H9 (cell line): ENCODE measurements at regions not wholly inside any gene's neighbourhood (a gene's known extent, or its start where the extent isn't known, plus 50 kb on each side); places are given as distances from the start of the nearest gene placed in this dataset.

ENCODE experiments used
- DNase-seq: peaks from one replicate; pipeline ENCODE4 v3.0.0-alpha.2; 2017
- H2AFZ ChIP-seq: one replicate; pipeline ENCODE4 v1.6.1; 2013; ENCODE audit warnings: mild to moderate bottlenecking, low read length, control low read depth, moderate library complexity
- H2AK5ac ChIP-seq: 2 replicates; pipeline ENCODE4 v1.6.1; 2013; ENCODE audit warnings: low read length, control low read depth, mixed read lengths; ENCODE audit not compliant: insufficient read length
- H2BK120ac ChIP-seq: one replicate; pipeline ENCODE4 v1.6.1; 2013; ENCODE audit warnings: low read depth, mild to moderate bottlenecking, low read length, control low read depth, inconsistent platforms; ENCODE audit not compliant: poor library complexity, severe bottlenecking
- H2BK12ac ChIP-seq: 2 replicates; pipeline ENCODE4 v1.6.1; 2013; ENCODE audit warnings: low read length, control low read depth, mixed read lengths, low read depth; ENCODE audit not compliant: insufficient read length
- H2BK15ac ChIP-seq: 2 replicates; pipeline ENCODE4 v1.6.1; 2013; ENCODE audit warnings: low read depth, low read length, control low read depth
- H2BK20ac ChIP-seq: one replicate; pipeline ENCODE4 v1.6.1; 2013; ENCODE audit warnings: low read depth, mild to moderate bottlenecking, low read length, control low read depth, inconsistent platforms; ENCODE audit not compliant: poor library complexity, severe bottlenecking
- H2BK5ac ChIP-seq: 2 replicates; pipeline ENCODE4 v1.6.1; 2013; ENCODE audit warnings: low read length, control low read depth, mixed read lengths; ENCODE audit not compliant: insufficient read length
- H3K14ac ChIP-seq: 2 replicates; pipeline ENCODE4 v1.6.1; 2013; ENCODE audit warnings: low read length, control low read depth; ENCODE audit not compliant: insufficient read depth
- H3K18ac ChIP-seq: 2 replicates; pipeline ENCODE4 v1.6.1; 2013; ENCODE audit warnings: low read depth, mild to moderate bottlenecking, mixed read lengths, low read length, control low read depth; ENCODE audit not compliant: insufficient read length
- H3K23ac ChIP-seq: 2 replicates; pipeline ENCODE4 v1.6.1; 2013; ENCODE audit warnings: low read length, control low read depth, mixed read lengths, low read depth; ENCODE audit not compliant: insufficient read length
- H3K23me2 ChIP-seq: 2 replicates; pipeline ENCODE4 v1.6.1; 2013; ENCODE audit warnings: low read depth, mild to moderate bottlenecking, mixed read lengths, low read length, control low read depth; ENCODE audit not compliant: insufficient read length, poor library complexity, severe bottlenecking
- H3K27ac ChIP-seq: 2 replicates; pipeline ENCODE4 v1.5.1; 2013; ENCODE audit warnings: low read length, control low read depth, mixed read lengths, low read depth; ENCODE audit not compliant: insufficient read length
- H3K27me3 ChIP-seq: 2 replicates; pipeline ENCODE4 v1.6.1; 2013; ENCODE audit warnings: low read length, control low read depth, inconsistent platforms; ENCODE audit not compliant: insufficient read depth
- H3K4ac ChIP-seq: 2 replicates; pipeline ENCODE4 v1.6.1; 2013; ENCODE audit warnings: low read depth, mild to moderate bottlenecking, control low read depth, inconsistent platforms, low read length, moderate library complexity
- H3K4me1 ChIP-seq: 2 replicates; pipeline ENCODE4 v1.6.1; 2013; ENCODE audit warnings: low read length, control low read depth, inconsistent platforms; ENCODE audit not compliant: insufficient read depth
- H3K4me2 ChIP-seq: 2 replicates; pipeline ENCODE4 v1.6.1; 2013; ENCODE audit warnings: low read length, control low read depth, mixed read lengths; ENCODE audit not compliant: insufficient read length, insufficient read depth
- H3K56ac ChIP-seq: 2 replicates; pipeline ENCODE4 v1.6.1; 2013; ENCODE audit warnings: low read depth, mild to moderate bottlenecking, mixed read lengths, low read length, control low read depth; ENCODE audit not compliant: insufficient read length
- H3K79me1 ChIP-seq: 2 replicates; pipeline ENCODE4 v1.6.1; 2013; ENCODE audit warnings: low read depth, mild to moderate bottlenecking, moderate library complexity, low read length, control low read depth, inconsistent platforms; ENCODE audit not compliant: insufficient read depth, poor library complexity, severe bottlenecking
- H3K79me2 ChIP-seq: 2 replicates; pipeline ENCODE4 v1.6.1; 2013; ENCODE audit warnings: low read length, control low read depth, inconsistent platforms; ENCODE audit not compliant: insufficient read depth
- H3K9ac ChIP-seq: 2 replicates; pipeline ENCODE4 v1.6.1; 2013; ENCODE audit warnings: low read length, control low read depth, mixed read lengths; ENCODE audit not compliant: insufficient read length; ENCODE audit errors: extremely low read depth
- H3K9me3 ChIP-seq: one replicate; pipeline ENCODE4 v1.6.1; 2013; ENCODE audit warnings: low read depth, low read length, inconsistent platforms; ENCODE audit not compliant: control insufficient read depth
- H3T11ph ChIP-seq: one replicate; pipeline ENCODE4 v1.6.1; 2013; ENCODE audit warnings: mild to moderate bottlenecking, low read length, control low read depth, inconsistent platforms
- H4K20me1 ChIP-seq: one replicate; pipeline ENCODE4 v1.6.1; 2013; ENCODE audit not compliant: control insufficient read depth, insufficient read length, insufficient read depth
- H4K5ac ChIP-seq: 2 replicates; pipeline ENCODE4 v1.6.1; 2013; ENCODE audit warnings: low read depth, mild to moderate bottlenecking, mixed read lengths, low read length, control low read depth; ENCODE audit not compliant: insufficient read length
- H4K8ac ChIP-seq: replicated peaks from 2 replicates; pipeline ENCODE4 v1.6.1; 2013; ENCODE audit warnings: low read length, control low read depth, mixed read lengths, low read depth; ENCODE audit not compliant: insufficient read length
- H4K91ac ChIP-seq: 2 replicates; pipeline ENCODE4 v1.6.1; 2013; ENCODE audit warnings: low read depth, mild to moderate bottlenecking, moderate library complexity, mixed read lengths, low read length, control low read depth; ENCODE audit not compliant: insufficient read length
- H3K27ac Mint-ChIP-seq, 3 experiments: 2 replicates in 2 of 3; 3 replicates in 1 of 3; pipeline ENCODE4 v1.8.0; 2020 to 2021; ENCODE audit warnings: mixed read lengths in 3 of 3, mild to moderate bottlenecking in 1 of 3, moderate library complexity in 1 of 3
- H3K27me3 Mint-ChIP-seq: 2 replicates; pipeline ENCODE4 v1.8.0; 2021; ENCODE audit warnings: low read depth, mild to moderate bottlenecking, moderate library complexity, mixed read lengths
- H3K36me3 Mint-ChIP-seq, 3 experiments: 2 replicates in 2 of 3; 3 replicates in 1 of 3; pipeline ENCODE4 v1.8.0; 2020 to 2021; ENCODE audit warnings: low read depth in 3 of 3, mixed read lengths in 3 of 3; ENCODE audit not compliant: insufficient read depth in 1 of 3
- H3K4me1 Mint-ChIP-seq, 2 experiments: 2 replicates each; pipeline ENCODE4 v1.8.0; 2020; ENCODE audit warnings: mixed read lengths in 2 of 2
- H3K4me3 Mint-ChIP-seq, 2 experiments: 2 replicates in 1 of 2; 3 replicates in 1 of 2; pipeline ENCODE4 v1.8.0; 2020 to 2021; ENCODE audit warnings: mild to moderate bottlenecking in 2 of 2, mixed read lengths in 2 of 2, moderate library complexity in 1 of 2
- H3K9me3 Mint-ChIP-seq, 2 experiments: 2 replicates in 1 of 2; 3 replicates in 1 of 2; pipeline ENCODE4 v1.8.0; 2020; ENCODE audit warnings: mild to moderate bottlenecking in 2 of 2, mixed read lengths in 2 of 2, moderate library complexity in 1 of 2
- CTCF ChIP-seq: fragments of 200-600 bp; sonication (generic); conservative IDR thresholded peaks from 3 replicates; pipeline ENCODE4 v1.8.0; 2021; ENCODE audit warnings: antibody characterized with exemption, mild to moderate bottlenecking
- WGBS: extraction: QIAGEN DNeasy Blood & Tissue Kit; methylation state at CpG from one replicate; pipeline ENCODE4 v1.1.7; 2013; ENCODE audit warnings: missing lambda C conversion rate, low lambda C conversion rate, mixed read lengths; ENCODE audit not compliant: insufficient read length; ENCODE audit errors: extremely low coverage; 5-methylcytosine and 5-hydroxymethylcytosine counted together

GRCh38 chr22:25404928-25405816, 159.3 kb upstream of the GRK3 start:
- Histone ChIP-seq H3K4me2 (peak overlapping the region; percentile 63), H2BK15ac (no peak overlapping the region), H4K8ac (no peak overlapping the region), H3T11ph (no peak overlapping the region), H3K79me1 (no peaks in the 10 kb centered on the region), H2AK5ac (no peak overlapping the region), H3K23me2 (peaks cover 9% of the 10 kb centered on the region), H2BK120ac (no peak overlapping the region), H3K9ac (no peak overlapping the region), H2AFZ (no peak overlapping the region), H4K5ac (no peak overlapping the region), H4K20me1 (no peaks in the 10 kb centered on the region), H3K4me1 (peaks cover 11% of the 10 kb centered on the region; the same call in 1 of the 2 replicates), H3K4ac (no peak overlapping the region), H2BK20ac (no peak overlapping the region), H3K14ac (peak overlapping the region; percentile 81), H3K56ac (no peak overlapping the region), H3K27me3 (no peaks in the 10 kb centered on the region), H4K91ac (no peak overlapping the region), H3K79me2 (peaks cover 13% of the 10 kb centered on the region; the same call in 1 of the 2 replicates), H3K27ac (no peak overlapping the region), H3K23ac (no peak overlapping the region), H3K18ac (no peak overlapping the region), H3K9me3 (no peaks in the 10 kb centered on the region), H2BK12ac (no peak overlapping the region), H2BK5ac (no peak overlapping the region)
- no CpG with 5 or more reads among the region's 117 CpGs for WGBS
- TF ChIP-seq CTCF, result no peak
- H3K4me1 Mint-ChIP-seq, result peaks cover 35 to 44% of the 10 kb centered on the region in 2 experiments
- H3K27me3 Mint-ChIP-seq, result peaks cover 13% of the 10 kb centered on the region
- H3K27ac Mint-ChIP-seq, result no peak overlapping the region
- H3K36me3 Mint-ChIP-seq, result peaks cover 0 to 3% (median 0%) of the 10 kb centered on the region in 3 experiments; a peak in 3 of 7 replicates
- H3K9me3 Mint-ChIP-seq, result peaks cover 0 to 3% of the 10 kb centered on the region in 2 experiments; a peak in 1 of 5 replicates
- DNase-seq, result no peak
- H3K4me3 Mint-ChIP-seq, result peak overlapping the region; percentile 69 to 82
